Duodenal mucosa (tissue), 2 donors: ENCODE measurements at regions not wholly inside any gene's neighbourhood (a gene's known extent, or its start where the extent isn't known, plus 50 kb on each side); places are given as distances from the start of the nearest gene placed in this dataset.
"Not testable (repeated sequence)": the region's sequence is repeated elsewhere in the genome, so short reads cannot be mapped to it uniquely, and the experiment has no call there.

Source experiments
- H3K27ac ChIP-seq: one replicate; pipeline ENCODE4 v1.7.0; 2013; ENCODE audit warnings: low read depth, low read length
- H3K27me3 ChIP-seq, 2 donors: one replicate each; pipeline ENCODE4 v1.7.0; 2013; ENCODE audit warnings: low read length in 2 of 2, control low read depth in 1 of 2; ENCODE audit not compliant: insufficient read depth in 2 of 2, control insufficient read depth in 1 of 2
- H3K36me3 ChIP-seq, 2 donors: one replicate each; pipeline ENCODE4 v1.7.0; 2013; ENCODE audit warnings: low read length in 2 of 2, control low read depth in 1 of 2; ENCODE audit not compliant: insufficient read depth in 2 of 2, control insufficient read depth in 1 of 2
- H3K4me1 ChIP-seq, 2 donors: one replicate each; pipeline ENCODE4 v1.7.0; 2013; ENCODE audit warnings: low read length in 2 of 2, control low read depth in 1 of 2; ENCODE audit not compliant: insufficient read depth in 2 of 2, control insufficient read depth in 1 of 2
- H3K4me3 ChIP-seq, 2 donors: one replicate each; pipeline ENCODE4 v1.7.0; 2013; ENCODE audit warnings: low read length in 2 of 2, low read depth in 1 of 2
- H3K9ac ChIP-seq, 2 donors: one replicate each; pipeline ENCODE4 v1.7.0; 2013; ENCODE audit warnings: low read length in 2 of 2, low read depth in 1 of 2
- H3K9me3 ChIP-seq, 2 donors: one replicate each; pipeline ENCODE4 v1.7.0; 2013; ENCODE audit warnings: low read length in 2 of 2, control low read depth in 1 of 2; ENCODE audit not compliant: control insufficient read depth in 1 of 2

- Histone ChIP-seq H3K9me3 (no peaks in the 10 kb centered on the region), H3K27me3 (peaks cover 0 to 4% of the 10 kb centered on the region in 2 donors), H3K36me3 (no peaks in the 10 kb centered on the region), H3K4me3 (no peak overlapping the region), H3K4me1 (no peaks in the 10 kb centered on the region), H3K27ac (no peak overlapping the region), H3K9ac (no peak overlapping the region)
Observed at GRCh38 chr6:151682922-151683321, 124.6 kb upstream of the ESR1 start.

DNA sequence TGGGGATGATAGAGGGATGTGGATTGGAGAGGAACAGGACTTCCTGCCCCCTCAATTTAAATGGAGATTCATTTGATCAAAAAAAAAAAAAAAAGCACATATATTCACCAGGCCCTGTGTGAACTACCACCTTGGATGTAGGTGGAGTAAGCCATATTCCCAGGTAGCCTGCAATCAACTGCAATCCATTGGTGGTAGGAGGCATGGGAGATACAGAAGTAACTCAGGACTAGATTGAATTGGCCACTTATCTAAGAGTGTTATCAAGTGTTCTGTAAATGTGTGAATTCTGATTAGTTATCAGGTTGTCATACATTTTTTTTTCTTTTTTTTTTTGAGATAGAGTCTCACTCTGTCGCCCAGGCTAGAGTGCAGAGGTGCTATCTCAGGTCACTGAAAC, 124.1 kb upstream of the ESR1 start:
- no peak overlapping the region for H3K9ac ChIP-seq
- no peaks in the 10 kb centered on the region for H3K9me3 ChIP-seq
- H3K36me3 ChIP-seq = no peaks in the 10 kb centered on the region
- H3K4me3 ChIP-seq = no peak overlapping the region
- no peaks in the 10 kb centered on the region for H3K4me1 ChIP-seq
- peaks cover 0 to 4% of the 10 kb centered on the region in 2 donors for H3K27me3 ChIP-seq
- H3K27ac ChIP-seq = no peak overlapping the region

GRCh38 chr6:151689499-151690201, 117.8 kb upstream of the ESR1 start:
- H3K36me3 ChIP-seq = no peaks in the 10 kb centered on the region
- peaks cover 0 to 4% of the 10 kb centered on the region in 2 donors for H3K4me1 ChIP-seq
- no peaks in the 10 kb centered on the region for H3K27me3 ChIP-seq
- H3K27ac ChIP-seq = no peak overlapping the region
- no peaks in the 10 kb centered on the region for H3K9me3 ChIP-seq
- no peak overlapping the region for H3K4me3 ChIP-seq
- no peak overlapping the region for H3K9ac ChIP-seq

DNA sequence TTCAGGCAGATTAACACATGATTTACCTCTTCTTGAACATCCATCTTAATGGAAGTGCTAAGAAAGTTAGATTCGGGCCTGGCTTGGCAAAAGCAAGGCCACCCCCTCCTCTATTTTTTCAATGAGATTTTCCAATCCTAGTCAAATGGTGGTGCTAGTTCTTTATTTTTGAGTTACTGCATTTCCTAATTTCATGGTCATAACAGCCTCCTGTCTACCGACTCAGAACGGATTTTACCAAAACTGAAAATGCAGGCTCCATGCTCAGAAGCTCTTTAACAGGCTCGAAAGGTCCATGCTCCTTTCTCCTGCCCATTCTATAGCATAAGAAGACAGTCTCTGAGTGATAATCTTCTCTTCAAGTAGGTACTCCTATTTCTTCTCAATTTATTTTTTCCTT, 117.2 kb upstream of the ESR1 start:
- Histone ChIP-seq H3K9me3 (no peaks in the 10 kb centered on the region), H3K27ac (peak overlapping the region; percentile 68), H3K27me3 (no peaks in the 10 kb centered on the region), H3K4me1 (peaks cover 0 to 4% of the 10 kb centered on the region in 2 donors), H3K9ac (peak overlapping the region; percentile 43 to 59), H3K4me3 (peak overlapping the region; percentile 31 to 45), H3K36me3 (no peaks in the 10 kb centered on the region)

DNA sequence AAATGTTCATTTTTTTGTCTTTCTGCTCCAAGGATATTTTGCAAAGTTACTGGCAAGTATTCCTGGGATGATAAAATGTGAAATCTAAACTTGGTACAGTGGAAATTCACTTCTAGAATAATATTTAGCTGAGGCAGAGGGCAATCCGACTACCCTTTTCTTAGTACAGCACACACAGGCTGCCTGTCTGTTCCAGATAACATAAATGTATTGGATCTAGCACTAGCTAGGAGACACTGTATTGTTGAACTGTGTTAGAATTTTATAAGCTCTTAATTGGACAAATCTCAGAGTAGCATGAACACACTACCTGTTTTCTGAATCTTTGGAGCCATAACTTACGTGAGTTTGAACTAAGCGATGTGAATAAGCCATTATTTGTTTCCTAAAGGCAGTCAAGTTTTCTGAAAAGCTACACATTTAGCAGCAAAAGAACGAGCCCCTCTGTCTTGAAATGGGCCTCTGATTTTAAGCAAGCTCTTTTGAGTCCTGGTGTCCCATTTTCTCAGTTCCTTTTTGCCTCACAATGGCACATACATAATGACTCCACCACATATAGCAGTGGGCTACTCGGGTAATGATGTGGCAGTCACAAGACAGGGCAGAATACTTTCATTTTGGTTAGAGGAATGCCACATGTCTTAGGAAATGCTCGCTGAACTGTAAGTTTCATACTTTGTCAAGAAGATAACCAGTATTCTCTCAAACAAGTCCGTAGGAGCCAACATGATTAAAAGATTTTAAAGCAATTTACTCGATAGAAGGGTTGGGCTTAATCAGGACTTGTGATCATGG, 116.5 kb upstream of the ESR1 start:
- Histone ChIP-seq H3K4me1 (peaks cover 0 to 4% of the 10 kb centered on the region in 2 donors), H3K4me3 (peak overlapping the region; percentile 31 to 45), H3K9ac (peak overlapping the region; percentile 43 to 59), H3K9me3 (no peaks in the 10 kb centered on the region), H3K36me3 (no peaks in the 10 kb centered on the region), H3K27me3 (no peaks in the 10 kb centered on the region), H3K27ac (peak overlapping the region; percentile 68)

DNA sequence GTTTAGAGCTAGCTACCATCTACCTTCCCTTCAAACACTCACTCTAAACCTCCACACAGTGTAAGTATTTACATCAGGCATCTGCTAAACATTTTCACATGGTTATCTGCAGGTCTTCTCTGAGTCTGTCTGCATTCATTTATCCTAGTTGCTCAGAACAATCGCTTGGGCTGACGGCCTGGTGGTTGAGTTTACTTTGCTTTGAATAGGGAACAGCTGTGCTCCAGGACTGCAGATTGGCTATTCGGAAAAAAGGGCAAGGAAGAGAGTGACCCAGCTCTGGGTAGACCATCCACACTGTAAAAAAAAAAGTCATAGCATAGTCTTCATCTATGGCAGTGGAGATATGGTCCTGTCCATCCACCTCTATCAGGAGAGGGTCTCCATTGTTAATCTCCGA, 115.3 kb upstream of the ESR1 start:
- H3K4me1 ChIP-seq = peaks cover 0 to 4% of the 10 kb centered on the region in 2 donors
- H3K4me3 ChIP-seq = no peak overlapping the region
- H3K27ac ChIP-seq = no peak overlapping the region
- no peaks in the 10 kb centered on the region for H3K9me3 ChIP-seq
- no peak overlapping the region for H3K9ac ChIP-seq
- no peaks in the 10 kb centered on the region for H3K36me3 ChIP-seq
- no peaks in the 10 kb centered on the region for H3K27me3 ChIP-seq

DNA sequence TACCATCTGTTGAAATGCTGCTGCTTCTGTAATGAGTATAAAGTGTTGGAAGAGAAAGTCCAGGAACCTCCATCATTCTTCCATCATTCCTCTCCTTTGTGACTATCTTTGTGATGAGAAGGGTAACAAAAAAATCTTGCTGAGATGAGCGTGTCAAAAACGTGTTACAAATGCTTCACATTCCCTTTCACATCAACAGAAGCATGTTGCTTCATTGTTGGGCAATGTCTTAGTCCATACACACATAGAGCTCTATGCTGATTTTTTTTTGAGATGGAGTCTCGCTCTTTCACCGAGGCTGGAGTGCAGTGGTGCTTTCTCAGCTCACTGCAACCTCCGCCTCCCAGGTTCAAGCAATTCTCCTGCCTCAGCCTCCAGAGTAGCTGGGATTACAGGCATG, 114.1 kb upstream of the ESR1 start:
- Histone ChIP-seq H3K4me1 (peaks cover 0 to 4% of the 10 kb centered on the region in 2 donors), H3K4me3 (no peak overlapping the region), H3K9me3 (no peaks in the 10 kb centered on the region), H3K36me3 (no peaks in the 10 kb centered on the region), H3K27me3 (no peaks in the 10 kb centered on the region), H3K27ac (no peak overlapping the region), H3K9ac (no peak overlapping the region)

DNA sequence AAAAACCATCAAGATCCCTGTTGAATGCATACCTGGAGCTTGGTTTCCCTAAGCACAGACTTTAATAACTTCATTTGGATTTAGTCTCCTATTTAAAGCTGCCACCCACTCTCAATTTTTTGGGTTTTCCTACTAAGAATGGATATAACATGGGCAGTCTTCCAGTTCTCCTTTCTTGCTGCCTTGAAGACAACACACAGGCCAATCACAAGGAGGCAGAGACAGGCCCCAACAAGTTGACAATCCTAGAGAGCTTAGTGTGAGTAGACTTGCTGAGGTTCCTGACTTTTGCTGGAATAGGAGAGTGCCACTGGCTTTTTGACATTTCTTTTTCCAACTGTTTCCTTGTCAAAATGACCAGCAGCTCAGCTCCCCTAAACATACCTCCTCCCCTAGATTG, 112.3 kb upstream of the ESR1 start:
- Histone ChIP-seq H3K27me3 (no peaks in the 10 kb centered on the region), H3K4me1 (peaks cover 0 to 4% of the 10 kb centered on the region in 2 donors), H3K9ac (no peak overlapping the region), H3K27ac (no peak overlapping the region), H3K4me3 (no peak overlapping the region), H3K9me3 (no peaks in the 10 kb centered on the region), H3K36me3 (no peaks in the 10 kb centered on the region)

GRCh38 chr6:151696302-151696701, 111.2 kb upstream of the ESR1 start:
- H3K9me3 ChIP-seq, H3K4me3 ChIP-seq, H3K4me1 ChIP-seq, H3K27ac ChIP-seq, H3K36me3 ChIP-seq, H3K9ac ChIP-seq, H3K27me3 ChIP-seq: not testable (repeated sequence)

- Histone ChIP-seq H3K9me3 (no peaks in the 10 kb centered on the region), H3K27ac (no peak overlapping the region), H3K9ac (no peak overlapping the region), H3K4me3 (no peak overlapping the region), H3K36me3 (no peaks in the 10 kb centered on the region), H3K4me1 (no peaks in the 10 kb centered on the region), H3K27me3 (no peaks in the 10 kb centered on the region)
Observed at GRCh38 chr6:151698931-151699700, 108.4 kb upstream of the ESR1 start.
